ENCODE measurements at regions not wholly inside any gene's neighbourhood (a gene's known extent, or its start where the extent isn't known, plus 50 kb on each side); places are given as distances from the start of the nearest gene placed in this dataset.
"Not testable (repeated sequence)": the region's sequence is repeated elsewhere in the genome, so short reads cannot be mapped to it uniquely, and the experiment has no call there.

GRCh38 chrX:113390531-113390930 is 549.9 kb upstream of the AMOT start:
- no peaks in the 10 kb centered on the region for H3K36me3 ChIP-seq
- DNase-seq = no peak
- in situ Hi-C loops (cut with MboI; ENCODE audit: low pct_ligation_motif_present in 1 of 4, low pct_unique_long_range_greater_than_20kb in 1 of 4, low sequenced_read_pairs in 3 of 4) = no loop called here
- no peak for TF ChIP-seq EP300 (IDR thresholded peaks at IDR 0.05; ENCODE audit: low read depth)
- no peak for TF ChIP-seq CTCF (IDR thresholded peaks at IDR 0.05)
- TF ChIP-seq POLR2AphosphoS5 (IDR thresholded peaks at IDR 0.05) = no peak
- no peak for TF ChIP-seq POLR2A (IDR thresholded peaks at IDR 0.05)
- no peak overlapping the region for H3K27ac ChIP-seq
- H3K9me3 ChIP-seq = no peaks in the 10 kb centered on the region
- intact Hi-C loops (cut with DNase I; ENCODE audit: low total_unique reads) = no loop called here
- no peak overlapping the region for H3K4me3 ChIP-seq
- no peaks in the 10 kb centered on the region for H3K27me3 ChIP-seq
- no peaks in the 10 kb centered on the region for H3K4me1 ChIP-seq
- 69% methylated on average over 3 of the region's 3 CpGs; no CpG with 5 or more reads in 1 of the 2 donors for WGBS, 2 donors (ENCODE audit: low coverage in 1 of 2)

GRCh38 chrX:113389846-113390245 is 549.2 kb upstream of the AMOT start:
- Histone ChIP-seq H3K27ac (no peak overlapping the region), H3K9me3 (no peaks in the 10 kb centered on the region), H3K4me3 (no peak overlapping the region), H3K4me1 (no peaks in the 10 kb centered on the region), H3K27me3 (no peaks in the 10 kb centered on the region), H3K36me3 (no peaks in the 10 kb centered on the region)
- intact Hi-C loops (cut with DNase I; ENCODE audit: low total_unique reads) = no loop called here
- 76 to 100% methylated on average over 1 to 2 of the region's 2 CpGs for WGBS, 2 donors (ENCODE audit: low coverage in 1 of 2)
- no peak for DNase-seq
- TF ChIP-seq CTCF (IDR thresholded peaks at IDR 0.05) = no peak
- TF ChIP-seq EP300 (IDR thresholded peaks at IDR 0.05; ENCODE audit: low read depth) = no peak
- no peak for TF ChIP-seq POLR2AphosphoS5 (IDR thresholded peaks at IDR 0.05)
- no peak for TF ChIP-seq POLR2A (IDR thresholded peaks at IDR 0.05)
- in situ Hi-C loops (cut with MboI; ENCODE audit: low pct_ligation_motif_present in 1 of 4, low pct_unique_long_range_greater_than_20kb in 1 of 4, low sequenced_read_pairs in 3 of 4) = no loop called here

- DNase-seq = no peak
- H3K27me3 ChIP-seq = no peaks in the 10 kb centered on the region
- intact Hi-C loops (cut with DNase I; ENCODE audit: low total_unique reads) = no loop called here
These were observed 544.0 kb upstream of the AMOT start for GRCh38 chrX:113384628-113385027.

GRCh38 chrX:113373421-113373820 is 532.8 kb upstream of the AMOT start:
- in situ Hi-C loops (cut with MboI; ENCODE audit: low pct_ligation_motif_present in 1 of 4, low pct_unique_long_range_greater_than_20kb in 1 of 4, low sequenced_read_pairs in 3 of 4); H3K27me3 ChIP-seq; H3K27ac ChIP-seq; H3K4me1 ChIP-seq; H3K9me3 ChIP-seq; H3K36me3 ChIP-seq; intact Hi-C loops (cut with DNase I; ENCODE audit: low total_unique reads); H3K4me3 ChIP-seq; DNase-seq: not testable (repeated sequence)
- 54% methylated on average over 3 of the region's 3 CpGs; no CpG with 5 or more reads in 1 of the 2 donors for WGBS, 2 donors (ENCODE audit: low coverage in 1 of 2)

More at GRCh38 chrX:113384628-113385027, 544.0 kb upstream of the AMOT start:
- TF ChIP-seq EP300 (IDR thresholded peaks at IDR 0.05; ENCODE audit: low read depth) (no peak), CTCF (IDR thresholded peaks at IDR 0.05) (no peak), POLR2A (IDR thresholded peaks at IDR 0.05) (no peak), POLR2AphosphoS5 (IDR thresholded peaks at IDR 0.05) (no peak)
- no peaks in the 10 kb centered on the region for H3K36me3 ChIP-seq
- no peaks in the 10 kb centered on the region for H3K9me3 ChIP-seq
- WGBS, 2 donors (ENCODE audit: low coverage in 1 of 2) = 44% methylated on average over 3 of the region's 3 CpGs; no CpG with 5 or more reads in 1 of the 2 donors
- H3K4me3 ChIP-seq = no peak overlapping the region
- in situ Hi-C loops (cut with MboI; ENCODE audit: low pct_ligation_motif_present in 1 of 4, low pct_unique_long_range_greater_than_20kb in 1 of 4, low sequenced_read_pairs in 3 of 4) = no loop called here
- H3K27ac ChIP-seq = no peak overlapping the region
- no peaks in the 10 kb centered on the region for H3K4me1 ChIP-seq

GRCh38 chrX:113370006-113370405 is 529.4 kb upstream of the AMOT start:
- in situ Hi-C loops (cut with MboI; ENCODE audit: low pct_ligation_motif_present in 1 of 4, low pct_unique_long_range_greater_than_20kb in 1 of 4, low sequenced_read_pairs in 3 of 4) (no loop called here), intact Hi-C loops (cut with DNase I; ENCODE audit: low total_unique reads) (no loop called here)
- no peaks in the 10 kb centered on the region for H3K4me1 ChIP-seq
- no peaks in the 10 kb centered on the region for H3K9me3 ChIP-seq
- H3K27me3 ChIP-seq = no peaks in the 10 kb centered on the region
- no peak overlapping the region for H3K27ac ChIP-seq
- DNase-seq = no peak
- no peak for TF ChIP-seq POLR2AphosphoS5 (IDR thresholded peaks at IDR 0.05)
- no peak for TF ChIP-seq POLR2A (IDR thresholded peaks at IDR 0.05)
- TF ChIP-seq EP300 (IDR thresholded peaks at IDR 0.05; ENCODE audit: low read depth) = no peak
- no peak for TF ChIP-seq CTCF (IDR thresholded peaks at IDR 0.05)
- 72% methylated on average over 7 of the region's 7 CpGs; no CpG with 5 or more reads in 1 of the 2 donors for WGBS, 2 donors (ENCODE audit: low coverage in 1 of 2)
- no peaks in the 10 kb centered on the region for H3K36me3 ChIP-seq
- H3K4me3 ChIP-seq = no peak overlapping the region
